ENCODE measurements at regions not wholly inside any gene's neighbourhood (a gene's known extent, or its start where the extent isn't known, plus 50 kb on each side); places are given as distances from the start of the nearest gene placed in this dataset.

- POLR2A ChIA-PET: no interaction called here
- no peaks in the 10 kb centered on the region for H3K36me3 Mint-ChIP-seq (ENCODE audit: low read depth)
- H3K27me3 Mint-ChIP-seq: no peaks in the 10 kb centered on the region
- CTCF ChIA-PET: no interaction called here
- H3K4me1 Mint-ChIP-seq: no peaks in the 10 kb centered on the region
- H3K9me3 Mint-ChIP-seq: no peaks in the 10 kb centered on the region
- TF ChIP-seq, protein P1, sequence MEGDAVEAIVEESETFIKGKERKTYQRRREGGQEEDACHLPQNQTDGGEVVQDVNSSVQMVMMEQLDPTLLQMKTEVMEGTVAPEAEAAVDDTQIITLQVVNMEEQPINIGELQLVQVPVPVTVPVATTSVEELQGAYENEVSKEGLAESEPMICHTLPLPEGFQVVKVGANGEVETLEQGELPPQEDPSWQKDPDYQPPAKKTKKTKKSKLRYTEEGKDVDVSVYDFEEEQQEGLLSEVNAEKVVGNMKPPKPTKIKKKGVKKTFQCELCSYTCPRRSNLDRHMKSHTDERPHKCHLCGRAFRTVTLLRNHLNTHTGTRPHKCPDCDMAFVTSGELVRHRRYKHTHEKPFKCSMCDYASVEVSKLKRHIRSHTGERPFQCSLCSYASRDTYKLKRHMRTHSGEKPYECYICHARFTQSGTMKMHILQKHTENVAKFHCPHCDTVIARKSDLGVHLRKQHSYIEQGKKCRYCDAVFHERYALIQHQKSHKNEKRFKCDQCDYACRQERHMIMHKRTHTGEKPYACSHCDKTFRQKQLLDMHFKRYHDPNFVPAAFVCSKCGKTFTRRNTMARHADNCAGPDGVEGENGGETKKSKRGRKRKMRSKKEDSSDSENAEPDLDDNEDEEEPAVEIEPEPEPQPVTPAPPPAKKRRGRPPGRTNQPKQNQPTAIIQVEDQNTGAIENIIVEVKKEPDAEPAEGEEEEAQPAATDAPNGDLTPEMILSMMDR (IDR thresholded peaks at IDR 0.05): no peak
- H3K4me3 Mint-ChIP-seq: no peak overlapping the region
- DNase-seq: no peak
- no peak overlapping the region for H3K27ac Mint-ChIP-seq
- intact Hi-C loops (cut with micrococcal nuclease): no loop called here
- no peak for ATAC-seq (ENCODE audit: low read depth)
These were observed 455.6 kb upstream of the ANKRD30A start for GRCh38 chr10:36669615-36670352.

DNA sequence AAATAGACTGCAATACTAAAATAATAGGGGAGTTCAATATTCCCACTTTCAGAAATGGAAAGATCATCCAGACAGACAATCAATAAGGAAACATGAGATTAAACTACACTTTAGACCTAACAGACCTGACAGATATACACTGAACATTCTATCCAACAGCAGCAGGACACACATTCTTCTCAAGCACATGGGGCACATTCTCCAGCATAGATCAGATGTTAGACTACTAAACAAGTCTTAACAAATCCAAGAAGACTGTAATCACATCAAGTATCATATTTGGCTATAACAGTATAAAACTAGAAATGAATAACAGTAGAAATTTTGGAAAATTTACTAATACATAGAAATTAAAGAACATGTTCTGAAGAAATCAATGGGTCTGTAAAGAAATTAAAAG, 458.9 kb upstream of the ANKRD30A start:
- Mint-ChIP-seq H3K27me3 (no peaks in the 10 kb centered on the region), H3K4me3 (no peak overlapping the region), H3K27ac (no peak overlapping the region), H3K4me1 (no peaks in the 10 kb centered on the region), H3K9me3 (no peaks in the 10 kb centered on the region), H3K36me3 (ENCODE audit: low read depth) (no peaks in the 10 kb centered on the region)
- ATAC-seq (ENCODE audit: low read depth) (no peak), DNase-seq (no peak)
- TF ChIP-seq, protein P1 (IDR thresholded peaks at IDR 0.05): no peak
- intact Hi-C loops (cut with micrococcal nuclease): no loop called here
- POLR2A ChIA-PET: no interaction called here
- CTCF ChIA-PET: no interaction called here

GRCh38 chr10:36662571-36662970, 462.8 kb upstream of the ANKRD30A start:
- TF ChIP-seq, protein P1 (IDR thresholded peaks at IDR 0.05): no peak
- intact Hi-C loops (cut with micrococcal nuclease): no loop called here
- Mint-ChIP-seq H3K27me3 (no peaks in the 10 kb centered on the region), H3K27ac (no peak overlapping the region), H3K4me1 (no peaks in the 10 kb centered on the region), H3K9me3 (no peaks in the 10 kb centered on the region), H3K36me3 (ENCODE audit: low read depth) (no peaks in the 10 kb centered on the region), H3K4me3 (no peak overlapping the region)
- ATAC-seq (ENCODE audit: low read depth): no peak
- ChIA-PET CTCF (no interaction called here), POLR2A (no interaction called here)
- no peak for DNase-seq

GRCh38 chr10:36650274-36650673, 475.1 kb upstream of the ANKRD30A start:
- no peak overlapping the region for H3K4me3 Mint-ChIP-seq
- intact Hi-C loops (cut with micrococcal nuclease): no loop called here
- ChIA-PET POLR2A (no interaction called here), CTCF (no interaction called here)
- H3K4me1 Mint-ChIP-seq: no peaks in the 10 kb centered on the region
- ATAC-seq (ENCODE audit: low read depth): no peak
- DNase-seq: no peak
- peaks cover 4% of the 10 kb centered on the region for H3K9me3 Mint-ChIP-seq
- TF ChIP-seq, protein P1 (IDR thresholded peaks at IDR 0.05): no peak
- no peaks in the 10 kb centered on the region for H3K36me3 Mint-ChIP-seq (ENCODE audit: low read depth)
- H3K27me3 Mint-ChIP-seq: no peaks in the 10 kb centered on the region
- H3K27ac Mint-ChIP-seq: no peak overlapping the region

- H3K36me3 Mint-ChIP-seq (ENCODE audit: low read depth): no peaks in the 10 kb centered on the region
- DNase-seq (no peak), ATAC-seq (ENCODE audit: low read depth) (no peak)
- H3K27ac Mint-ChIP-seq: no peak overlapping the region
- H3K4me1 Mint-ChIP-seq: no peaks in the 10 kb centered on the region
- POLR2A ChIA-PET: no interaction called here
- TF ChIP-seq, protein P1 (IDR thresholded peaks at IDR 0.05): no peak
- H3K9me3 Mint-ChIP-seq: peaks cover 4% of the 10 kb centered on the region
- no peaks in the 10 kb centered on the region for H3K27me3 Mint-ChIP-seq
- CTCF ChIA-PET: no interaction called here
- intact Hi-C loops (cut with micrococcal nuclease): no loop called here
- H3K4me3 Mint-ChIP-seq: no peak overlapping the region
These were observed 477.9 kb upstream of the ANKRD30A start for GRCh38 chr10:36647540-36647939.
